HL-60 (cell line): ENCODE measurements at regions not wholly inside any gene's neighbourhood (a gene's known extent, or its start where the extent isn't known, plus 50 kb on each side); places are given as distances from the start of the nearest gene placed in this dataset.

Experiments
- SPI1 ChIP-seq: IDR thresholded peaks from 2 replicates; pipeline ENCODE4 v1.6.1; 2012; ENCODE audit warnings: low read depth, mild to moderate bottlenecking, borderline replicate concordance
- TF ChIP-seq, protein P1 (sequence below): IDR thresholded peaks from one replicate; pipeline ENCODE4 v1.5.1; 2011; ENCODE audit warnings: low read length, control low read depth, inconsistent platforms; ENCODE audit not compliant: insufficient read depth

DNA sequence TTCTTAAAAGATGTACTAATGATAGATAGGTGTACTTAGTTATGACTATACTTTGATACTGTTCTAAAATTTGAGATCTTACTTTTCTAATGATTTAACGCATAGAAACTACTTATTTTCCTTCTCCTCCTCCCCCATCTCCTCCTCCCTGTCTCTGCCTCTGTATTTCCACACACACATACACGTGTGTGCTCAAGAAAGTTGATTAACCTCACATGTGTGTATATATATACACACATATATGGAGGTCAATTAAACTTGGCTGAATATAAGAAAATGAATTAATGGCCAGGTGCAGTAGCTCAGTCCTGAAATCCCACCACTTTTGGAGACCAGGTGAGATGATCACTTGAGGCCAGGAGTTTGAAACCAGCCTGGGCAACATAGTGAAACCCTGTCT, 362.7 kb upstream of the SYT1 start:
- TF ChIP-seq, protein P1, sequence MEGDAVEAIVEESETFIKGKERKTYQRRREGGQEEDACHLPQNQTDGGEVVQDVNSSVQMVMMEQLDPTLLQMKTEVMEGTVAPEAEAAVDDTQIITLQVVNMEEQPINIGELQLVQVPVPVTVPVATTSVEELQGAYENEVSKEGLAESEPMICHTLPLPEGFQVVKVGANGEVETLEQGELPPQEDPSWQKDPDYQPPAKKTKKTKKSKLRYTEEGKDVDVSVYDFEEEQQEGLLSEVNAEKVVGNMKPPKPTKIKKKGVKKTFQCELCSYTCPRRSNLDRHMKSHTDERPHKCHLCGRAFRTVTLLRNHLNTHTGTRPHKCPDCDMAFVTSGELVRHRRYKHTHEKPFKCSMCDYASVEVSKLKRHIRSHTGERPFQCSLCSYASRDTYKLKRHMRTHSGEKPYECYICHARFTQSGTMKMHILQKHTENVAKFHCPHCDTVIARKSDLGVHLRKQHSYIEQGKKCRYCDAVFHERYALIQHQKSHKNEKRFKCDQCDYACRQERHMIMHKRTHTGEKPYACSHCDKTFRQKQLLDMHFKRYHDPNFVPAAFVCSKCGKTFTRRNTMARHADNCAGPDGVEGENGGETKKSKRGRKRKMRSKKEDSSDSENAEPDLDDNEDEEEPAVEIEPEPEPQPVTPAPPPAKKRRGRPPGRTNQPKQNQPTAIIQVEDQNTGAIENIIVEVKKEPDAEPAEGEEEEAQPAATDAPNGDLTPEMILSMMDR, result no peak
- no peak for TF ChIP-seq SPI1
